ENCODE measurements at regions not wholly inside any gene's neighbourhood (a gene's known extent, or its start where the extent isn't known, plus 50 kb on each side); places are given as distances from the start of the nearest gene placed in this dataset.

DNA sequence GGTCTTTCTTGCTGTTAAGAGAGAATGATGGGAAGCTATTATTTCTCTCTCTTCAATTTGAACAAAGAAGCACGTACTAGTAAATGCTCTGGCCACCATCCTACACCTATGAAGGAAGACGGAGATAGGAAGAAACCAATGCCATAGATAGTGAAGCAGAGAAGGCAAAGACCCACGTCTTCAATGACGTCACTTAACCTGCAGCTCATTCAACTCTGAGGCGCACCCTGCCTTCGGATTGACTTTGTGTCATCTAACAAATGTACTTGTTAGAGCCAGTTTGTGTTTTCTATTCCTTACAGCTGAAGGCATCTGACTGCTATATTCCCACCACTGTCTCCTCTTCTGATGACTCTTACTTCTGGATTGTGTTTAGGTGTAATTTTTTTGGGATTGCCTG, 332.5 kb upstream of the DDI1 start:
- no peak for DNase-seq
- TF ChIP-seq, protein P1, sequence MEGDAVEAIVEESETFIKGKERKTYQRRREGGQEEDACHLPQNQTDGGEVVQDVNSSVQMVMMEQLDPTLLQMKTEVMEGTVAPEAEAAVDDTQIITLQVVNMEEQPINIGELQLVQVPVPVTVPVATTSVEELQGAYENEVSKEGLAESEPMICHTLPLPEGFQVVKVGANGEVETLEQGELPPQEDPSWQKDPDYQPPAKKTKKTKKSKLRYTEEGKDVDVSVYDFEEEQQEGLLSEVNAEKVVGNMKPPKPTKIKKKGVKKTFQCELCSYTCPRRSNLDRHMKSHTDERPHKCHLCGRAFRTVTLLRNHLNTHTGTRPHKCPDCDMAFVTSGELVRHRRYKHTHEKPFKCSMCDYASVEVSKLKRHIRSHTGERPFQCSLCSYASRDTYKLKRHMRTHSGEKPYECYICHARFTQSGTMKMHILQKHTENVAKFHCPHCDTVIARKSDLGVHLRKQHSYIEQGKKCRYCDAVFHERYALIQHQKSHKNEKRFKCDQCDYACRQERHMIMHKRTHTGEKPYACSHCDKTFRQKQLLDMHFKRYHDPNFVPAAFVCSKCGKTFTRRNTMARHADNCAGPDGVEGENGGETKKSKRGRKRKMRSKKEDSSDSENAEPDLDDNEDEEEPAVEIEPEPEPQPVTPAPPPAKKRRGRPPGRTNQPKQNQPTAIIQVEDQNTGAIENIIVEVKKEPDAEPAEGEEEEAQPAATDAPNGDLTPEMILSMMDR (IDR thresholded peaks at IDR 0.05): no peak
- Histone ChIP-seq H3K27me3 (ENCODE audit: low read depth) (no peaks in the 10 kb centered on the region), H3K27ac (no peak overlapping the region), H3K4me1 (no peaks in the 10 kb centered on the region), H3K4me3 (no peak overlapping the region), H3K9me3 (no peaks in the 10 kb centered on the region), H3K36me3 (no peaks in the 10 kb centered on the region)
- intact Hi-C loops (cut with DNase I): no loop called here
- ATAC-seq: no peak

DNA sequence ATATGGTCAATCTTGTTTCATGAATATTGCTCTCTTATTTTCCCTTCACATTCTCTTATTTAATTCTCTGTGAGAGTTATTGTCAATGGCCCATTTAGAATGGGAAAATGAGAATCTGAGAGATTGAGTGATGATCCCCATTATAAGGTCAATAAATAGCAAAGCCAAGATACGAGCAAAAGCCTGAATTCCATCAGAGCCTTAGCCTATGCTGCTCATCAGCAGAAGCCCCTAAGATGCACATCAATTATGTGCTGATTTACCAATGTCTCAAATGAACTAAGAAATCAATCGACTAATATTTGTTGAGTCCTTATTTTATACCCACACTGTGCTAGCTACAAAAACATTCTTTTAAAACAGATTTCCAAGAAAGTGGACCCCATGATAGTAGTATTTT, 330.8 kb upstream of the DDI1 start:
- DNase-seq (no peak), ATAC-seq (no peak)
- H3K9me3 ChIP-seq: no peaks in the 10 kb centered on the region
- TF ChIP-seq, protein P1 (IDR thresholded peaks at IDR 0.05): no peak
- no peaks in the 10 kb centered on the region for H3K27me3 ChIP-seq (ENCODE audit: low read depth)
- no peaks in the 10 kb centered on the region for H3K4me1 ChIP-seq
- H3K27ac ChIP-seq: no peak overlapping the region
- H3K4me3 ChIP-seq: no peak overlapping the region
- intact Hi-C loops (cut with DNase I): no loop called here
- H3K36me3 ChIP-seq: no peaks in the 10 kb centered on the region

DNA sequence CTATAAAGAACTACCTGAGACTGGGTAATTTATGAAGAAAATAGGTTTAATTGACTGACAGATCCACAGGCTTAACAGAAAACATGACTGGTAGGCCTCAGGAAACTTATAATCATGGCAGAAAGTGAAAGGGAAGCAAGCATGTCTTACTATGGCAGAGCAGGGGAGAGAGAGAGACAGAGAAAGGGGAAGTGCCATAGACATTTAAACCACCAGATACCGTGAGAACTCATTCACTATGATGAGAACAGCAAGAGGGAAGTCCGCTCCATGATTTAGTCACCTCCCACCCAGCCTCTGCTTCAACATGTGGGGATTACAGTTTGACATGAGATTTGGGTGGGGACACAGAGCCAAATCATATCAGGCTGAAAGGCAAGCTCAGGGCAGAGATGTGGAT, 327.1 kb upstream of the DDI1 start:
- TF ChIP-seq, protein P1 (IDR thresholded peaks at IDR 0.05): no peak
- no peaks in the 10 kb centered on the region for H3K27me3 ChIP-seq (ENCODE audit: low read depth)
- no peak overlapping the region for H3K27ac ChIP-seq
- no peak for ATAC-seq
- DNase-seq: no peak
- no peaks in the 10 kb centered on the region for H3K9me3 ChIP-seq
- intact Hi-C loops (cut with DNase I): no loop called here
- H3K4me1 ChIP-seq: no peaks in the 10 kb centered on the region
- H3K4me3 ChIP-seq: no peak overlapping the region
- no peaks in the 10 kb centered on the region for H3K36me3 ChIP-seq

DNA sequence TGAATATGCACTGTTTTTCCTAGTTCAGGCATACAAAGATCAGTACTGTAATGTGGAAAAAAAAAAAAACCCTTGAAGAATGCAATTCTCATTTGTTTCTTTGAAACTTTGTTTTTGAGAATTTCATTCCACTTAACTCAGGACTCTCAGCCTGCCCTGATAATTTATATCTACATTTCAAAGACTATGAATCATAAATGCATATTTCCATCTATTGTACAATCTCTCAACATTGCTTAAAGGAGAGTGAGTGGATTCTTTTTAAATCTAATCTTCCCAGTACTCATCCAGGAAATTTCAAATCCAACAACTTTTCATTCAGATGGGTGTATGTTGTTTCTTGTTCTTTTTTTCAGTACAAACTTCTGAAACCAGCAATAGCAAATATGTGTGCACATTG, 322.2 kb upstream of the DDI1 start:
- no peak for ATAC-seq
- intact Hi-C loops (cut with DNase I): no loop called here

DNA sequence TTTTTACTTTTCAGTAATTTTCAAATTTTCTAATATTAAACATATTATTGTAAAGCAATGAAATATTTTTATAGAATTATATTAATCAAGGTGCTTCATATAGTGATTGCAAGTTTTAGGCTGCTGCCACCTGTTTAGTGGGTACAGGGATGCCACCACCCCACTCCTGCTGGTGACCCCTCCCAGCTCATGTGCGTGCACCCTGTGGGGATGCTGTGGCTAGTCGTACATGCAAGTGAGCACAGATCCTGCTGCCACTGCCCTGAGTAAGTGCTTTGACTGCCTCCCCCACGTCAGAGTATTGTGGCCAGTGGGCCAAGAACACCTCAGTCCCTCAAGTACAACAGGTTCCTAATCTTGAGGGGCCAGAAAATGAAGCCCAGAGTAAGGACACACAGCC, 320.1 kb upstream of the DDI1 start:
- no peaks in the 10 kb centered on the region for H3K9me3 ChIP-seq
- no peak overlapping the region for H3K4me3 ChIP-seq
- no peaks in the 10 kb centered on the region for H3K36me3 ChIP-seq
- no peaks in the 10 kb centered on the region for H3K4me1 ChIP-seq
- ATAC-seq (no peak), DNase-seq (no peak)
- no peak overlapping the region for H3K27ac ChIP-seq
- H3K27me3 ChIP-seq (ENCODE audit: low read depth): no peaks in the 10 kb centered on the region
- intact Hi-C loops (cut with DNase I): no loop called here
- TF ChIP-seq, protein P1 (IDR thresholded peaks at IDR 0.05): no peak

More for the DNA sequence above, 322.2 kb upstream of the DDI1 start:
- Histone ChIP-seq H3K36me3 (no peaks in the 10 kb centered on the region), H3K4me3 (no peak overlapping the region), H3K27ac (no peak overlapping the region), H3K9me3 (no peaks in the 10 kb centered on the region), H3K4me1 (no peaks in the 10 kb centered on the region), H3K27me3 (ENCODE audit: low read depth) (no peaks in the 10 kb centered on the region)
- no peak for DNase-seq
- TF ChIP-seq, protein P1 (IDR thresholded peaks at IDR 0.05): no peak

DNA sequence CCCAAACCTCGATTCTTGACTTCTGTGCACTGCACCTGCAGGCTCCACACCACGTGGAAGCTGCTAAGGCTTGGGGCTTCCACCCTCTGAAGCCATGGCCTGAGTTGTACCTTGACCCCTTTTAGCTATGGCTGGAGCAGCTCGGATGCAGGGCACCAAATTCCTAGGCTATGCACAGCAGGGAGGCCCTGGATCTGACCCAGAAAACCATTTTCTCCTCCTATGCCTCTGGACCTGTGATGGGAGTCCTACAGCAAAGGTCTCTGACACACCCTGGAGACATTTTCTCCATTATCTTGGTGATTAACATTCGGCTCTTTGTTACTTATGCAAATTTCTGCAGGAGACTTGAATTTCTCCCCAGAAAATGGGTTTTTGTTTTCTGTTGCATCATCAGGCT, 309.2 kb upstream of the DDI1 start:
- H3K4me3 ChIP-seq: no peak overlapping the region
- H3K9me3 ChIP-seq: no peaks in the 10 kb centered on the region
- H3K36me3 ChIP-seq: no peaks in the 10 kb centered on the region
- no peaks in the 10 kb centered on the region for H3K4me1 ChIP-seq
- TF ChIP-seq, protein P1 (IDR thresholded peaks at IDR 0.05): no peak
- H3K27me3 ChIP-seq (ENCODE audit: low read depth): no peaks in the 10 kb centered on the region
- intact Hi-C loops (cut with DNase I): no loop called here
- no peak for ATAC-seq
- no peak overlapping the region for H3K27ac ChIP-seq
- DNase-seq: no peak
